OCI-LY7 (cell line): ENCODE measurements at regions not wholly inside any gene's neighbourhood (a gene's known extent, or its start where the extent isn't known, plus 50 kb on each side); places are given as distances from the start of the nearest gene placed in this dataset.
"Not testable (repeated sequence)": the region's sequence is repeated elsewhere in the genome, so short reads cannot be mapped to it uniquely, and the experiment has no call there.

Experiments
- CTCF ChIP-seq: fragments of 200-600 bp; sonication (generic); conservative IDR thresholded peaks from 2 replicates; pipeline ENCODE4 v1.5.1; 2014; ENCODE audit warnings: mild to moderate bottlenecking, antibody characterized with exemption, low read length, moderate library complexity, mixed read lengths
- EZH2phosphoT487 ChIP-seq: fragments of 200-600 bp; sonication (generic); IDR thresholded peaks from 2 replicates; pipeline ENCODE4 v1.6.1; 2018; ENCODE audit warnings: low read depth, borderline replicate concordance, mild to moderate bottlenecking, mixed run types, antibody characterized with exemption, low read length, moderate library complexity, mixed read lengths

GRCh38 chr11:69916251-69916649 lies 97.0 kb upstream of the FGF3 start:
- TF ChIP-seq CTCF, EZH2phosphoT487: not testable (repeated sequence)
